ENCODE measurements at regions not wholly inside any gene's neighbourhood (a gene's known extent, or its start where the extent isn't known, plus 50 kb on each side); places are given as distances from the start of the nearest gene placed in this dataset.

GRCh38 chr12:127416796-127417195, 850.2 kb upstream of the TMEM132C start:
- H3K4me3 ChIP-seq (ENCODE audit: low read depth, low read length) = no peak overlapping the region
- no peak for DNase-seq (ENCODE audit: low read depth)
- TF ChIP-seq CTCF (conservative IDR thresholded peaks at IDR 0.05; ENCODE audit: low read depth, low read length) = no peak

GRCh38 chr12:127419111-127419510, 847.9 kb upstream of the TMEM132C start:
- no peak overlapping the region for H3K4me3 ChIP-seq (ENCODE audit: low read depth, low read length)
- no peak for TF ChIP-seq CTCF (conservative IDR thresholded peaks at IDR 0.05; ENCODE audit: low read depth, low read length)

GRCh38 chr12:127421614-127422013, 845.4 kb upstream of the TMEM132C start:
- no peak for TF ChIP-seq CTCF (conservative IDR thresholded peaks at IDR 0.05; ENCODE audit: low read depth, low read length)
- DNase-seq (ENCODE audit: low read depth) = no peak
- no peak overlapping the region for H3K4me3 ChIP-seq (ENCODE audit: low read depth, low read length)

More at GRCh38 chr12:127419111-127419510, 847.9 kb upstream of the TMEM132C start:
- DNase-seq (ENCODE audit: low read depth) = no peak

GRCh38 chr12:127422935-127423566, 843.9 kb upstream of the TMEM132C start:
- H3K4me3 ChIP-seq (ENCODE audit: low read depth, low read length) = no peak overlapping the region
- DNase-seq (ENCODE audit: low read depth) = no peak
- TF ChIP-seq CTCF (conservative IDR thresholded peaks at IDR 0.05; ENCODE audit: low read depth, low read length) = no peak

- TF ChIP-seq CTCF (conservative IDR thresholded peaks at IDR 0.05; ENCODE audit: low read depth, low read length) = no peak
- no peak for DNase-seq (ENCODE audit: low read depth)
- H3K4me3 ChIP-seq (ENCODE audit: low read depth, low read length) = no peak overlapping the region
Observed at GRCh38 chr12:127425474-127425873, 841.5 kb upstream of the TMEM132C start.

GRCh38 chr12:127428420-127428819, 838.5 kb upstream of the TMEM132C start:
- no peak for TF ChIP-seq CTCF (conservative IDR thresholded peaks at IDR 0.05; ENCODE audit: low read depth, low read length)
- no peak for DNase-seq (ENCODE audit: low read depth)
- no peak overlapping the region for H3K4me3 ChIP-seq (ENCODE audit: low read depth, low read length)
